IMR-90 (cell line): ENCODE measurements at regions not wholly inside any gene's neighbourhood (a gene's known extent, or its start where the extent isn't known, plus 50 kb on each side); places are given as distances from the start of the nearest gene placed in this dataset.

ENCODE experiments used
- CTCF ChIP-seq: conservative IDR thresholded peaks from 2 replicates; pipeline ENCODE4 v1.5.1; 2012; ENCODE audit warnings: mild to moderate bottlenecking, low read depth, low read length, improper control_type of control experiment
- MAFK ChIP-seq: IDR thresholded peaks from 2 replicates; pipeline ENCODE4 v1.6.1; 2012; ENCODE audit warnings: low read depth, low read length, improper control_type of control experiment
- MXI1 ChIP-seq: IDR thresholded peaks from 2 replicates; pipeline ENCODE4 v1.6.1; 2012; ENCODE audit warnings: low read depth, mild to moderate bottlenecking, low read length, moderate library complexity, borderline replicate concordance
- NFE2L2 ChIP-seq: fragments of 150-350 bp; IDR thresholded peaks from 2 replicates; pipeline ENCODE4 v1.6.1; 2016; ENCODE audit warnings: low read depth, mild to moderate bottlenecking, low read length
- POLR2A ChIP-seq: IDR thresholded peaks from 2 replicates; pipeline ENCODE4 v1.6.1; 2012; ENCODE audit warnings: mild to moderate bottlenecking, low read depth, low read length
- RAD21 ChIP-seq: IDR thresholded peaks from 2 replicates; pipeline ENCODE4 v1.6.1; 2012; ENCODE audit warnings: low read length, improper control_type of control experiment
- SMC3 ChIP-seq: fragments of 150-350 bp; IDR thresholded peaks from 2 replicates; pipeline ENCODE4 v1.6.1; 2016; ENCODE audit warnings: low read depth, mild to moderate bottlenecking, antibody characterized with exemption, low read length, moderate library complexity
- USF2 ChIP-seq: fragments of 150-350 bp; IDR thresholded peaks from 2 replicates; pipeline ENCODE4 v1.6.1; 2017; ENCODE audit warnings: mild to moderate bottlenecking, antibody characterized with exemption, low read length, low read depth

GRCh38 chr18:22469926-22470247 lies 52.2 kb upstream of the CTAGE1 start:
- no peak for TF ChIP-seq RAD21
- TF ChIP-seq POLR2A = no peak
- TF ChIP-seq CTCF = no peak
- no peak for TF ChIP-seq NFE2L2
- no peak for TF ChIP-seq MXI1
- TF ChIP-seq SMC3 = no peak
- TF ChIP-seq MAFK = no peak
- no peak for TF ChIP-seq USF2
